ENCODE measurements at regions not wholly inside any gene's neighbourhood (a gene's known extent, or its start where the extent isn't known, plus 50 kb on each side); places are given as distances from the start of the nearest gene placed in this dataset.

DNA sequence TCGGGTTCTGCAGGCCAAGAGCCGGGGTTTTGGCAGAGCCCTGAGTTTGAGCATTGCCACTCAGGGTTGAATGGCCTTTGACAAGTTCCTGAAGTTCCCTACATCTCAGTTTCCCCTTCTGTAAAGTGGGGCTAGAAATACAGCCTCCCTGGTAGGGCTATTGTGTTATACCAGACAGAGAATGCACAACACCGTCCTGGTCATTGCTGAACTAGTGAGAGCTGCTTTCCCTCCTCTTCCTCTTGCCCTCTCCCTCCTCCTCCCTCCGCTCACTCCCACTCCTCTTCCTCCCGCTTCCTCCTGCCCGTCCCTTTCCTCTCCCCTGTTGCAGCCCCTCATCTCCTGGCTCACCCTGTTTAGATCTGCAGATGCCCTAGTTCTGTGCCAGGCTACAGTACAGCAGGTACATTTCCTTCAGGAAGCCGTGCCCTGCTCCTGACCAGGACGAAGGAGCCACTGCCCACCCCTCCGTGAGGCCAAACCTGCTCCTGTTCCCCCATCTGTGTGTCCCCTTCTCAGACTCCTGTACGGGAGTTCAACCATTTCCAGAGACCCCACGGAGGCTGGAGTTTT is 91.5 kb upstream of the SHANK2 start:
- Histone ChIP-seq H3K27me3 (ENCODE audit: insufficient read depth, low read depth, low read length) (no peaks in the 10 kb centered on the region), H3K4me3 (ENCODE audit: low read length) (no peak overlapping the region), H3K9me2 (ENCODE audit: insufficient read depth, low read length) (no peaks in the 10 kb centered on the region), H3K36me3 (ENCODE audit: insufficient read depth, low read length) (no peaks in the 10 kb centered on the region), H3K79me2 (replicated peaks; ENCODE audit: insufficient read depth, low read length) (no peaks in the 10 kb centered on the region), H3K9me3 (ENCODE audit: low read length) (no peaks in the 10 kb centered on the region), H3K27ac (ENCODE audit: low read length) (no peak overlapping the region), H4K20me1 (ENCODE audit: insufficient read depth) (no peaks in the 10 kb centered on the region), H3K4me2 (ENCODE audit: low read length) (no peak overlapping the region), H3F3A (ENCODE audit: insufficient read depth, low read length, poor library complexity, severe bottlenecking) (no peaks in the 10 kb centered on the region), H3K9ac (ENCODE audit: low read length) (no peak overlapping the region), H2AFZ (ENCODE audit: low read depth, low read length) (no peak overlapping the region)
- no peak for TF ChIP-seq POLR2AphosphoS5 (IDR thresholded peaks at IDR 0.05)
- TF ChIP-seq MXI1 (conservative IDR thresholded peaks at IDR 0.05; ENCODE audit: poor library complexity, severe bottlenecking): no peak

DNA sequence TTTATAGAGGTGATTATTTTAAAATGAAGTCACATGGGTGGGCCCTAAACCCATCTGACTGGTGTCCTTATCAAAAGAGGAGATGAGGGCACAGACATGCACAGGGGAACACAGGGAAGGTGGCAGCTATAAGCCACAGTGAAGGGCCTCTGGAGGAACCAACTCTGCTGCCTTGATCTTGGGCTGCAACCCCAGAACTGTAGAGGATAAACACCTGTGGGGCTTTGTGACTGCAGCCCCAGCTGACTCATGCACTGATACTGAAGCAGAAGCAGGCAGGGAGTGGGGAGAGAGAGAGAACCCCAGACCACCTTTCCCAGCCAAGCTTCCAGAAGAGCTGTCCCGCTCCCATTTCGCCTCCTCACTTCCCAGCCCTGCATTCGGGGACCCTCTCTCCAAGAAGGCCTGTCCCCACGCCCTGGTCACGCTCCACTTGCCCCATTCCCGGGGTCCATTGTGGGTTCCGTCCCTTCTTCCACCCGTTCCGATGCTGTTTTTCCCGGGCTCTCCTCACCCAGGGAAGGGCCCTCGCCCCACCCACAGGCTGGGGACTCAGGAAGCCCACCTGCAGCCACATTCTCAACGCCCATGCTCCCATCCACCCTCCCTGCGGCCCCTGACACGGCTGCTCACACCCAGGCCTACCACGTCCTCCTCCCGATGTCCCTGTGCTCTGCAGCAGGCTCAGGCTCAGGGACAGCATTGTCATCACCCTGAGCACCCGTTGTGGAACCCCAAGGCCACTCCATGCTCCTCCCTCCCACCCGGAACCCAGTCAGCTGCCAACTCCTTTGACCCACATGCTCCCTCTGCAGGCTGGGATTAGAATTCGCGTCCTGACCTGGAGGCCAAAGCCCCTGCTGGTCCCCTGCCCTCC is 90.8 kb upstream of the SHANK2 start:
- H2AFZ ChIP-seq (ENCODE audit: low read depth, low read length): no peak overlapping the region
- H3F3A ChIP-seq (ENCODE audit: insufficient read depth, low read length, poor library complexity, severe bottlenecking): no peaks in the 10 kb centered on the region
- no peaks in the 10 kb centered on the region for H3K79me2 ChIP-seq (replicated peaks; ENCODE audit: insufficient read depth, low read length)
- no peaks in the 10 kb centered on the region for H3K27me3 ChIP-seq (ENCODE audit: insufficient read depth, low read depth, low read length)
- no peak overlapping the region for H3K4me3 ChIP-seq (ENCODE audit: low read length)
- H4K20me1 ChIP-seq (ENCODE audit: insufficient read depth): no peaks in the 10 kb centered on the region
- TF ChIP-seq, protein P1, sequence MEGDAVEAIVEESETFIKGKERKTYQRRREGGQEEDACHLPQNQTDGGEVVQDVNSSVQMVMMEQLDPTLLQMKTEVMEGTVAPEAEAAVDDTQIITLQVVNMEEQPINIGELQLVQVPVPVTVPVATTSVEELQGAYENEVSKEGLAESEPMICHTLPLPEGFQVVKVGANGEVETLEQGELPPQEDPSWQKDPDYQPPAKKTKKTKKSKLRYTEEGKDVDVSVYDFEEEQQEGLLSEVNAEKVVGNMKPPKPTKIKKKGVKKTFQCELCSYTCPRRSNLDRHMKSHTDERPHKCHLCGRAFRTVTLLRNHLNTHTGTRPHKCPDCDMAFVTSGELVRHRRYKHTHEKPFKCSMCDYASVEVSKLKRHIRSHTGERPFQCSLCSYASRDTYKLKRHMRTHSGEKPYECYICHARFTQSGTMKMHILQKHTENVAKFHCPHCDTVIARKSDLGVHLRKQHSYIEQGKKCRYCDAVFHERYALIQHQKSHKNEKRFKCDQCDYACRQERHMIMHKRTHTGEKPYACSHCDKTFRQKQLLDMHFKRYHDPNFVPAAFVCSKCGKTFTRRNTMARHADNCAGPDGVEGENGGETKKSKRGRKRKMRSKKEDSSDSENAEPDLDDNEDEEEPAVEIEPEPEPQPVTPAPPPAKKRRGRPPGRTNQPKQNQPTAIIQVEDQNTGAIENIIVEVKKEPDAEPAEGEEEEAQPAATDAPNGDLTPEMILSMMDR (IDR thresholded peaks at IDR 0.05; ENCODE audit: poor library complexity, severe bottlenecking): no peak
- no peak for TF ChIP-seq TAF1 (IDR thresholded peaks at IDR 0.05; ENCODE audit: low read depth)
- TF ChIP-seq RAD21 (conservative IDR thresholded peaks at IDR 0.05): no peak
- no peak for TF ChIP-seq SMC3 (conservative IDR thresholded peaks at IDR 0.05; ENCODE audit: poor library complexity)
- no peak for TF ChIP-seq MXI1 (conservative IDR thresholded peaks at IDR 0.05; ENCODE audit: poor library complexity, severe bottlenecking)
- TF ChIP-seq, protein P2, sequence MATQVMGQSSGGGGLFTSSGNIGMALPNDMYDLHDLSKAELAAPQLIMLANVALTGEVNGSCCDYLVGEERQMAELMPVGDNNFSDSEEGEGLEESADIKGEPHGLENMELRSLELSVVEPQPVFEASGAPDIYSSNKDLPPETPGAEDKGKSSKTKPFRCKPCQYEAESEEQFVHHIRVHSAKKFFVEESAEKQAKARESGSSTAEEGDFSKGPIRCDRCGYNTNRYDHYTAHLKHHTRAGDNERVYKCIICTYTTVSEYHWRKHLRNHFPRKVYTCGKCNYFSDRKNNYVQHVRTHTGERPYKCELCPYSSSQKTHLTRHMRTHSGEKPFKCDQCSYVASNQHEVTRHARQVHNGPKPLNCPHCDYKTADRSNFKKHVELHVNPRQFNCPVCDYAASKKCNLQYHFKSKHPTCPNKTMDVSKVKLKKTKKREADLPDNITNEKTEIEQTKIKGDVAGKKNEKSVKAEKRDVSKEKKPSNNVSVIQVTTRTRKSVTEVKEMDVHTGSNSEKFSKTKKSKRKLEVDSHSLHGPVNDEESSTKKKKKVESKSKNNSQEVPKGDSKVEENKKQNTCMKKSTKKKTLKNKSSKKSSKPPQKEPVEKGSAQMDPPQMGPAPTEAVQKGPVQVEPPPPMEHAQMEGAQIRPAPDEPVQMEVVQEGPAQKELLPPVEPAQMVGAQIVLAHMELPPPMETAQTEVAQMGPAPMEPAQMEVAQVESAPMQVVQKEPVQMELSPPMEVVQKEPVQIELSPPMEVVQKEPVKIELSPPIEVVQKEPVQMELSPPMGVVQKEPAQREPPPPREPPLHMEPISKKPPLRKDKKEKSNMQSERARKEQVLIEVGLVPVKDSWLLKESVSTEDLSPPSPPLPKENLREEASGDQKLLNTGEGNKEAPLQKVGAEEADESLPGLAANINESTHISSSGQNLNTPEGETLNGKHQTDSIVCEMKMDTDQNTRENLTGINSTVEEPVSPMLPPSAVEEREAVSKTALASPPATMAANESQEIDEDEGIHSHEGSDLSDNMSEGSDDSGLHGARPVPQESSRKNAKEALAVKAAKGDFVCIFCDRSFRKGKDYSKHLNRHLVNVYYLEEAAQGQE (IDR thresholded peaks at IDR 0.05; ENCODE audit: borderline replicate concordance): no peak
- no peak for TF ChIP-seq EZH2 (IDR thresholded peaks at IDR 0.05; ENCODE audit: borderline replicate concordance, insufficient read depth, low read length, poor library complexity, severe bottlenecking)
- TF ChIP-seq POLR2AphosphoS5 (IDR thresholded peaks at IDR 0.05): no peak
- TF ChIP-seq EP300 (conservative IDR thresholded peaks at IDR 0.05; ENCODE audit: poor library complexity, severe bottlenecking): no peak
- no peak overlapping the region for H3K4me2 ChIP-seq (ENCODE audit: low read length)
- no peaks in the 10 kb centered on the region for H3K36me3 ChIP-seq (ENCODE audit: insufficient read depth, low read length)
- H3K9me3 ChIP-seq (ENCODE audit: low read length): no peaks in the 10 kb centered on the region
- H3K9ac ChIP-seq (ENCODE audit: low read length): no peak overlapping the region
- H3K9me2 ChIP-seq (ENCODE audit: insufficient read depth, low read length): no peaks in the 10 kb centered on the region
- no peak overlapping the region for H3K27ac ChIP-seq (ENCODE audit: low read length)
